ENCODE measurements at regions not wholly inside any gene's neighbourhood (a gene's known extent, or its start where the extent isn't known, plus 50 kb on each side); places are given as distances from the start of the nearest gene placed in this dataset.

DNA sequence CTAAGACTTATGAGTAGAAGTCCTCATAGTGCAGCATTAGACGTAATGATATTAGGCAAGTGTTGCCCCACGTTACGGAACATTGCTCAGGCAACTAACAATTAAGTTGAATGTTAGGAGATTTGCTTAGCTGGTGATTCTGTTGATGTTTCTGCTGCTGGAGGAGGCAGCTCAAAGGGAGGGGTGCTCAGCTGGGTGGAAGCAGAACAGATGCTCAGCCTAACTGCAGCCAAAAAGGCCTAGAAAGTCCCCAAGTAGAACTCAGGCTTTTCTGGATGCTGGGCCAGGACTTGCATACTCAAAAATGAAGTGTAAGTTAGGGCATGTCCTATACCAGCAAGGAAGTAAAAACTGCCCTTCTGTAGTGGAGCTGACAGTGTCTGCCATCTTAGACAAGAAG is 201.4 kb downstream of the ADRA2A start:
- no TSS peak for BruUV-seq (replicated peaks)
- H3K27me3 ChIP-seq (replicated peaks in 1 of 2; ENCODE audit: control insufficient read depth in 2 of 2, insufficient read depth in 2 of 2, low read length in 1 of 2): no peaks in the 10 kb centered on the region
- DNase-seq (ENCODE audit: low read depth, low spot score): no peak

More for the DNA sequence above, 201.4 kb downstream of the ADRA2A start:
- intact Hi-C loops (cut with micrococcal nuclease; ENCODE audit: unreplicated experiment): no loop called here
- ChIA-PET CTCF (no interaction called here), RAD21 (ENCODE audit: unreplicated experiment) (no interaction called here), SMC1A (ENCODE audit: uncharacterized antibody, unreplicated experiment) (no interaction called here), POLR2A (no interaction called here)
- Histone ChIP-seq H3K4me1 (ENCODE audit: control insufficient read depth, insufficient read depth, low read length) (no peaks in the 10 kb centered on the region), H4K20me1 (ENCODE audit: control insufficient read depth, insufficient read depth) (no peaks in the 10 kb centered on the region), H3K27ac (ENCODE audit: control insufficient read depth, insufficient read depth) (no peak overlapping the region), H3K9ac (ENCODE audit: control insufficient read depth, insufficient read depth, low read length) (no peak overlapping the region), H3K9me3 (replicated peaks; ENCODE audit: control insufficient read depth, insufficient read depth, low read length) (no peaks in the 10 kb centered on the region), H3K4me2 (ENCODE audit: control insufficient read depth, insufficient read depth) (no peak overlapping the region), H3K79me2 (ENCODE audit: control insufficient read depth, insufficient read depth, low read length) (no peaks in the 10 kb centered on the region), H3K36me3 (ENCODE audit: control insufficient read depth in 2 of 2, insufficient read depth in 2 of 2, low read length in 1 of 2) (no peaks in the 10 kb centered on the region), H3K4me3 (no peak overlapping the region), H2AFZ (ENCODE audit: control insufficient read depth, low read depth, low read length) (no peak overlapping the region)
- TF ChIP-seq BMI1 (IDR thresholded peaks at IDR 0.05; ENCODE audit: borderline replicate concordance) (no peak), BRCA1 (IDR thresholded peaks at IDR 0.05; ENCODE audit: low read depth, low read length) (no peak), NBN (IDR thresholded peaks at IDR 0.05) (no peak), ASH2L (IDR thresholded peaks at IDR 0.05; ENCODE audit: borderline replicate concordance, low read depth) (no peak), ZNF217 (IDR thresholded peaks at IDR 0.05) (no peak), CBX3 (IDR thresholded peaks at IDR 0.05; ENCODE audit: borderline replicate concordance, low read depth) (no peak), NR2F1 (conservative IDR thresholded peaks at IDR 0.05) (no peak), RELA (IDR thresholded peaks at IDR 0.05; ENCODE audit: borderline replicate concordance, partially characterized antibody) (no peak)
- TF ChIP-seq, protein P1, sequence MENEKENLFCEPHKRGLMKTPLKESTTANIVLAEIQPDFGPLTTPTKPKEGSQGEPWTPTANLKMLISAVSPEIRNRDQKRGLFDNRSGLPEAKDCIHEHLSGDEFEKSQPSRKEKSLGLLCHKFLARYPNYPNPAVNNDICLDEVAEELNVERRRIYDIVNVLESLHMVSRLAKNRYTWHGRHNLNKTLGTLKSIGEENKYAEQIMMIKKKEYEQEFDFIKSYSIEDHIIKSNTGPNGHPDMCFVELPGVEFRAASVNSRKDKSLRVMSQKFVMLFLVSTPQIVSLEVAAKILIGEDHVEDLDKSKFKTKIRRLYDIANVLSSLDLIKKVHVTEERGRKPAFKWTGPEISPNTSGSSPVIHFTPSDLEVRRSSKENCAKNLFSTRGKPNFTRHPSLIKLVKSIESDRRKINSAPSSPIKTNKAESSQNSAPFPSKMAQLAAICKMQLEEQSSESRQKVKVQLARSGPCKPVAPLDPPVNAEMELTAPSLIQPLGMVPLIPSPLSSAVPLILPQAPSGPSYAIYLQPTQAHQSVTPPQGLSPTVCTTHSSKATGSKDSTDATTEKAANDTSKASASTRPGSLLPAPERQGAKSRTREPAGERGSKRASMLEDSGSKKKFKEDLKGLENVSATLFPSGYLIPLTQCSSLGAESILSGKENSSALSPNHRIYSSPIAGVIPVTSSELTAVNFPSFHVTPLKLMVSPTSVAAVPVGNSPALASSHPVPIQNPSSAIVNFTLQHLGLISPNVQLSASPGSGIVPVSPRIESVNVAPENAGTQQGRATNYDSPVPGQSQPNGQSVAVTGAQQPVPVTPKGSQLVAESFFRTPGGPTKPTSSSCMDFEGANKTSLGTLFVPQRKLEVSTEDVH (IDR thresholded peaks at IDR 0.05; ENCODE audit: low read depth, partially characterized antibody): no peak
- TF ChIP-seq, protein P2, sequence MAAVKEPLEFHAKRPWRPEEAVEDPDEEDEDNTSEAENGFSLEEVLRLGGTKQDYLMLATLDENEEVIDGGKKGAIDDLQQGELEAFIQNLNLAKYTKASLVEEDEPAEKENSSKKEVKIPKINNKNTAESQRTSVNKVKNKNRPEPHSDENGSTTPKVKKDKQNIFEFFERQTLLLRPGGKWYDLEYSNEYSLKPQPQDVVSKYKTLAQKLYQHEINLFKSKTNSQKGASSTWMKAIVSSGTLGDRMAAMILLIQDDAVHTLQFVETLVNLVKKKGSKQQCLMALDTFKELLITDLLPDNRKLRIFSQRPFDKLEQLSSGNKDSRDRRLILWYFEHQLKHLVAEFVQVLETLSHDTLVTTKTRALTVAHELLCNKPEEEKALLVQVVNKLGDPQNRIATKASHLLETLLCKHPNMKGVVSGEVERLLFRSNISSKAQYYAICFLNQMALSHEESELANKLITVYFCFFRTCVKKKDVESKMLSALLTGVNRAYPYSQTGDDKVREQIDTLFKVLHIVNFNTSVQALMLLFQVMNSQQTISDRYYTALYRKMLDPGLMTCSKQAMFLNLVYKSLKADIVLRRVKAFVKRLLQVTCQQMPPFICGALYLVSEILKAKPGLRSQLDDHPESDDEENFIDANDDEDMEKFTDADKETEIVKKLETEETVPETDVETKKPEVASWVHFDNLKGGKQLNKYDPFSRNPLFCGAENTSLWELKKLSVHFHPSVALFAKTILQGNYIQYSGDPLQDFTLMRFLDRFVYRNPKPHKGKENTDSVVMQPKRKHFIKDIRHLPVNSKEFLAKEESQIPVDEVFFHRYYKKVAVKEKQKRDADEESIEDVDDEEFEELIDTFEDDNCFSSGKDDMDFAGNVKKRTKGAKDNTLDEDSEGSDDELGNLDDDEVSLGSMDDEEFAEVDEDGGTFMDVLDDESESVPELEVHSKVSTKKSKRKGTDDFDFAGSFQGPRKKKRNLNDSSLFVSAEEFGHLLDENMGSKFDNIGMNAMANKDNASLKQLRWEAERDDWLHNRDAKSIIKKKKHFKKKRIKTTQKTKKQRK (IDR thresholded peaks at IDR 0.05; ENCODE audit: low read depth, low read length): no peak
- TF ChIP-seq, protein P3, sequence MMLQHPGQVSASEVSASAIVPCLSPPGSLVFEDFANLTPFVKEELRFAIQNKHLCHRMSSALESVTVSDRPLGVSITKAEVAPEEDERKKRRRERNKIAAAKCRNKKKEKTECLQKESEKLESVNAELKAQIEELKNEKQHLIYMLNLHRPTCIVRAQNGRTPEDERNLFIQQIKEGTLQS (IDR thresholded peaks at IDR 0.05; ENCODE audit: borderline replicate concordance, extremely low read depth, low read depth, low read length): no peak
- in situ Hi-C loops (cut with MboI): no loop called here
- no peak for ATAC-seq
- WGBS (ENCODE audit: insufficient coverage, insufficient replicate concordance, low lambda C conversion rate, missing lambda C conversion rate): 23% methylated on average over 3 of the region's 3 CpGs
- no peak for FAIRE-seq
